DMS79 treated with DMSO at 0.1 percent for 48 hours (cell line): ENCODE measurements at regions not wholly inside any gene's neighbourhood (a gene's known extent, or its start where the extent isn't known, plus 50 kb on each side); places are given as distances from the start of the nearest gene placed in this dataset.

Experiments used
- DNase-seq: peaks from one replicate; lab custom pipeline; 2025; lab: John Stamatoyannopoulos, UW

DNA sequence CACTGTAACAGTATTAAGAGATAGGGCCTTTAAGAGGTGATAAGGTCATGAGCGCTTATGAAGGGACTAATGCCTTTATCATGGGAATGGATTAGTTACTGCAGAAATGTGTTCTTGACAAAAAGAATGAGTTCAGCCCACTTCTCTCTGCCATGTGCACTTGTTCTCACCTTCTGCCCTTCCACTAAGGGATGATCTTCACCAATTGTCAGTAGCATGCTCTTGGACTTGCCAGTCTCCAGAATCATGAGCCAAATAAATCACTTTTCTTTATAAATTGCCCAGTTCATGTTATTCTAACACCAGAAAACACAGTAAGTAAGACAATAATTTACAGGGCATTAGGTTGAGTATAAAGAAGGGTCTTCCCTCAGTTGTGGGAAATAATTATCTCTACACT lies 189.1 kb downstream of the CRPPA start:
- DNase-seq = no peak

- DNase-seq = no peak
Observed at GRCh38 chr7:16223963-16224707, 197.2 kb downstream of the CRPPA start.

GRCh38 chr7:16212610-16213009 lies 208.7 kb downstream of the CRPPA start:
- no peak for DNase-seq

DNA sequence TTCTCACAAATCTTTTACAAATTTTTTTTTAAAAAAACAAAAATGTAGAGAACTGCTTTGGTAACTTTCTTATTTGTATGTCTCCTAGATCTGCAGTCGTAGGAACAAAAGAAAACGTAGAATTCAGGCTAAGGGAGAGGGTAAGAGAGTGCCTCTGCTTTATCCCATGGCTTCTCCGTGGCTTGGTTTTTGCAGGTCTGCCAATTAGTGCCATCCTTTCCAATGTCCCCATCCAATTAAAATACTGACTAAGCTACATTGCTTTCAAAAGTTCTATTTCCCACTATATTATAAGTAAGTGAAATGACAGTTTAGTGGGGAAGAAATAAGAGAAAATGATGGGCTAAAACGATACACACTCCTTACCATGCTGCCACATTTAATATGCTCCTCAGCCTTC lies 209.3 kb downstream of the CRPPA start:
- no peak for DNase-seq

DNA sequence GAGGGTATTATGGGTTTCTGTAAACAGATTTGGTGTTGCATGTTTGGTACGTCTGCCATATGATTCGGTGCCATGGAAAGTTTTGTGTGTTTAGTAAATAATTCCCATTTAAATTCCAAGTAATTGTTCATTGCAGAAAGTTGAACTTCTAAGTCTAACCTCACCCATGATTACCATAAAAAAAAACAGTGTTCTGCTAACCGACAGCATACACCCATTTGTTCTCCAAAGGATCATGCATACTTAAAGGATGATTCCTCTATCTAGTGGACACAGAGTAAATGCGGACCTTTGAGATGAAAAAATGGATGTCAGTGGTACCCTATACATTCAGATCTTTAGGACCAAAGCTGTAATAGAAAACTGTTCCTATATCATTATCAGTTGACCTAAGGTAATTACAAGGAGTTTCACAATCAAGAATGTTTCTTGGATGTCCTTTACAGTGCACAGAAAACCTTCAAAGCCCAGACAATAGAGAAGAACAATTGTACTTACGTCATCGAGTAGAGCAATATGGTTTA lies 209.9 kb downstream of the CRPPA start:
- DNase-seq = no peak

DNA sequence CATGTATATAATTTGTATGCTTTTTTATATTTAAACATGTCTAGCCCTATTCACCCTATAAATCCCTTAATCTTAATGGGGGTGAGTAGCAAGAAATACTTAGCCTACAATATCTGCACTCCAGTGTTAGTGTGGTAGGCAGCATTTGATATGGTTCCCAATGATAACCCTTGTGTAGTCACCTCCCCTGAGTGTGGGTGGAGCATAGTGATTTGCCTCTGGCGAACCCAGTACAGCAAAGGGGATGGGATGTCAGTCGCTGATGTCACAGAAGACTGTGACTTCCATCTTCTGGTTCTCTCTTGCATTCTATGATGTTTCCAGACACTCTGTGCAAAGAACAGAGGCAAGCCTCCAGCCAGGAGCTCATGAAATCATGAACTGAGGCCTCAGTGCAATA lies 211.2 kb downstream of the CRPPA start:
- no peak for DNase-seq

DNA sequence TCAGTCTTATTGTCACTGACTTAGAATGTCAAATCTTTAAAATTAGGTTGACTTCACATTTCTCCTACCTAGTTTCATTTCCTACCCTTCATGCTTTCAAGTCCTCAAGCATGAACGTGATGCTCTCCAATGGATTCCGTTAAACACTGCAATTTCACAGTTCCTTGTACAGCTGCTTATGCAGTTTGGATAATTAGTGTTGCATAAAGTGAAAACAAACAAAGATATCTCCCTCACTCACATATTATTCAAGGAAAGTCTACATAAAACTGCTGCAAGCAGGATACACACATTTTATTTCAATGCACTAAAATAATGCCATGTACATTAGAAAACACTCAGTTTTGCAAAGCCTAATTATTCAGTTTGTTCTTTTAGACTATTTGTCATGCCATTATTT lies 214.0 kb downstream of the CRPPA start:
- no peak for DNase-seq

- DNase-seq = no peak
Observed at GRCh38 chr7:16205466-16205865, 215.9 kb downstream of the CRPPA start.

DNA sequence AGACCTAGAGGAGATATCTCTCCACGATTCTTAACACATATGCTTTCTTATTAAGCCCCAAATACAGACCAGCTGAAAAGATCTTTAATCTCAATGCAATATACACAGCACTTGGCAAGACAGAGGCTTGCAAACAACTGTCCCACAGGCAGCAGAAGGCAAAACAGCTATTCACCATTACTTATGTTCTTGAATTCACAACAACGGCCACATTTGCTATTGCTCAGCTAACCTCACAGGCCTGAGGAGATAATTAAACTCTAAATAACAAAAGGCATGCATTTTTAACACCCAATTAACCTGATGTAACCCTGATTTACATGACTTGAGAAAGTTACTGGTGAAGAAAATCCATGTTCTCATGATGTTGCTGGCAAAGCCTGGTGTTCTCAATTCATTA lies 216.4 kb downstream of the CRPPA start:
- no peak for DNase-seq

- no peak for DNase-seq
Observed at GRCh38 chr7:16203065-16203464, 218.3 kb downstream of the CRPPA start.

GRCh38 chr7:16202303-16202702 lies 219.0 kb downstream of the CRPPA start:
- DNase-seq = no peak

DNA sequence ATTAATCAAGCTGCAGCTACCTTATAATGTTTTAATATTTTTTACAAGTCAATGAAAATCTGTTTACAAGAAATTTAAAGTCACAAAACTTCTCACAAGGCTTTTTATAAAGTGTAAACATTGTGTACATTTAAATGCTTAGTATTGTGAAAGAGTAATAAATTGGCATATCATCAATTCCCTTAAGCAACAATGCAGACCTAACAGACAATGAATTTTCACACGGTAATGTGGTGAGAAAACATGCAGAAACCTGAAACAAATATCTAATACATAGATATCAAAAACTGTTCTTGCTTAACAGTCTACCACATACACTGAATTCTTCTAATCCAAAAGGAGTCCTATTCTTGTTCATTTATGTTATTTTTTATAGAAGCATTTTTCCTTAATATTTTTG lies 220.7 kb downstream of the CRPPA start:
- DNase-seq = no peak

DNA sequence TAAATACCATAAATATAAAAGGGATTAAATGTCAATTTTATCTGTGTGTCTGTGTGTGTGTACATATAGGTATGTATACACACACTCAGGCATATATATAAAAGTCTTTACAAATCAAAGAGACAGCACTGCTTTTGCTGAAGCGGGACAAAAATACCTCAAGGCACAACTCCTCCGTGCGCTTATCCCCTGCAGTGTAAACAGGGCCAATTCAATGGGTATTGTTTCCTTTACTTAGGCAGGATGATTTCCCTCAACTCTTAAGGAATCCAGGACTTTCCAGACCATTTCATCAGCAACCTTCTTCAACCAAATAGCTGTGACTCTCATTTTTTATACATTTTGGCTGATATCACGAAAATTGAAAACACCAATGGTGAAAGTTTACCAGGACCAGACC lies 227.7 kb downstream of the CRPPA start:
- no peak for DNase-seq

DNA sequence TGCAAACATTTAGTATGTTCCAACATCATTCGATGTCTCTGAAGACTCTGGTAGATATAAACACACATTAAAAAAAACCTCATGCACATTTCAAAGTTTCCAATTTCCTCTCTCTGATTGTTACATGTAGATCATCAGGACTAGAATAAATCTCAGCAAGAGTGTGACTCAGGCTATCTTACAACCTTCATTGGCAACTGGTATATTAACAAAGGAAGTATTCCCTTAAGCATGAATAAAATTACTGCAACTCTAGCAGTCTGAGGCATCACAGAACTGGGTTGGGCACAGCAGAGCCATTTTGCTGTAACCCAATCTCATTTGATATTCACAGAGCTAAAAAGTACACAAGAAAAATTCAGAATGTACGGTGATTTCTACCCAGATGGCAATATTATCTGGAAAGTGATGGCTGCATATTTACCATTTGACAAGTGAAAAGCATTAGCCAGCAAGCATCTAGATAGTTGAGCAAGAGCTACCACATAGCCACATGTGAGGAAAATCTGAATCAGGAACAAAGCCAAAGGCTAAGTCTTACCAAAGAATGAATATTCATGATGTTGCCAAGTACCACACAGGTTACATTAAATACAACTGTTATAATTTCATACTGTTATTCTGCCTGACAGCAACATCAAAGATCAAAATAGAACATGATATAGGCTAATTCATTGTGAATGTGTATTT lies 232.2 kb downstream of the CRPPA start:
- DNase-seq = no peak

GRCh38 chr7:16187131-16187530 lies 234.2 kb downstream of the CRPPA start:
- DNase-seq = no peak

GRCh38 chr7:16178585-16178984 lies 242.8 kb downstream of the CRPPA start:
- no peak for DNase-seq

GRCh38 chr7:16178092-16178491 lies 243.2 kb downstream of the CRPPA start:
- no peak for DNase-seq

GRCh38 chr7:16174253-16174652 lies 247.1 kb downstream of the CRPPA start:
- DNase-seq = no peak

- no peak for DNase-seq
Observed at GRCh38 chr7:16172366-16172765, 249.0 kb downstream of the CRPPA start.

DNA sequence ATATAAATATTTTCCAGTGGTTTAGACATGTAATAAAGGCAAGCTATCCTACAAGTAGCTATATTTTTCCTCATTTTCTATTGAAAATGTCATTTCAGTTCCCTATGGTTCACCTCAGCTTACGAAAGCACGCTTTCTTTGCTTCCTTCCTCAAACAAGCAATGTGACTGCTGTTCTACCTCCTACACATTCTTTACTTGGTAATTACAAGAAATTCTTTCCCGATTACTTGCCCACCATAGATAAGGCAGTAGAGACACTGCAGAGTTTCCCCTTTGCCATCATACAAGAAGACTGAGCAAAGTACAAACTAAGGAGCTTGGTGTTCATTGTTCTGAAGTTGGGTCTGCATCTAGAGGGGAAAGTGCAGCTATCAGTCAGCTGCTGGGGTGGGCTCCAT lies 249.4 kb downstream of the CRPPA start:
- DNase-seq = no peak

- no peak for DNase-seq
Observed at GRCh38 chr7:16170671-16171070, 250.7 kb downstream of the CRPPA start.

DNA sequence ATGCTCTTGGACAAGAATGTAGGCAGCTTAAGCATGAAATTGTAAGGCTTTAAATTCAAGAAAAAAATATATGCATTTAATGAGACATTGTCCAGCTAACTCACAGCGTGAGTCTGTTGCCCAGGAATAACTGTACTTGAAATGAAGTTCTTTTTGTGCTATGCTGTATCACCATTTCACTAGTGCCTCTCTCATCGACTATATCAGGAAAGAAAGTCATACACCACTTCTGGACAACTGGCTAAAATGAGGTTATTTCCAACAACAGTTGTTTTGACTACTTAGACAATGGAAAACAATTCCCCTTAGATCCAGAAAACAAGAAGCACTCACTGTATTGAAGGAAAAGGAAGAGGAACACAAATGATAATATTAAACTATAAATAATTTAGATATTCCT lies 251.8 kb downstream of the CRPPA start:
- no peak for DNase-seq

DNA sequence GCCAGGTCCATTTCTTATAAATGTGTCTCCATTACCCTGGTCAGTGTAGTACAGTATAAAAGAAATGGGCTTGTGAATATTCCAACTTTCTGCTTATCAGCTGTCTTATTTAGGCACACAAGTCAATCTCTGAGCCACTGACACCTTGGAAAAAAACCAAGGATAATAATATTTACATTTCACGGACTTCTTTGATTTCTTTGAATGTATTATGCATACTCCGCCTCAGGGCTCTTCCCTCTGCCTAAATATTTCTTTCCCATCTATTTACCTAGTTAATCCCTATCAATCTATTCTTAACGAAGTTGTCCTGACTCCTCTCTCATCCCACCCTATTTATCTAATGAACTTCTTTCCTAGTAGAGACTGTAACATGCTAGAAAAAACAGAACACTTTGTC lies 253.8 kb downstream of the CRPPA start:
- DNase-seq = no peak

DNA sequence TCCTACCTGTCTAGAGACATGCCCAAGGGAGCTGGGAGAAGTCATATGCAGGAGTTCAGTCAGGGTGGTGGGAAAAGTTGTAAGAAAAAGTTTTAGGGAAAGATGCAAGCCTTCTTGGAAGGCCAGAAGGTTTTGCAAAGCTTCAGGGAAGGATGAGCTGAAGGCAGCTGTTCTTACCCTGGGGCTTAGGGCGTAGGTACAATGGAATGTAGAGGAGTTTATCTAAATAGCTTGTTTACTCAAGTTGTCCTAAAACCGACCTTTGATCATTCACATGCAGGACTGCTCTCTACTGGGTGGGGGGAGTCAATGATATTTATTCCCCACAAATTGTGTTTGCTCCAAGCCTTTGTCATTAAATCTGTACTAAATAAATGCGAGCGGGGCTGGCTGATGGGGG lies 277.0 kb downstream of the CRPPA start:
- DNase-seq = no peak
